ENCODE measurements at regions not wholly inside any gene's neighbourhood (a gene's known extent, or its start where the extent isn't known, plus 50 kb on each side); places are given as distances from the start of the nearest gene placed in this dataset.

DNA sequence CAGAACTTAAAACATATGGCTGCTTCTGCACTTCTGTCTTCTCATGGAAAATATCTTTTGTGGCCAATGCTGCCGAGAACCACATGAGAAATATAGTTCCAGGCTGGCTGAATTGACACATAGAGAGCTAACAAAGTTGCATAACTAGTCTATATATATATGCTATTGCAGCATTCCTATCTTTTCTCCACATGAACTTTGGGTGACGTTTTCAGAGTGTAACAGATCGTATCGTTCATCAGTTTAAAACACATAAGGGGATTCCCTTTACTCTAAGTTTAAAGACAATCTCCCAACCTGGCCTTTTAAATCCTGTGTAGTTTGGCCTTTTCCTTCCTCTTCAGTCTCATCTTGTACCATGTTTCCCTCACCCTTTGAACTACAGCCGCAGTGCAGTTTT lies 394.2 kb upstream of the CBLB start:
- H3K4me3 ChIP-seq (ENCODE audit: low read length), result no peak overlapping the region
- no peak overlapping the region for H3K27ac ChIP-seq (ENCODE audit: low read depth, low read length)
- no peaks in the 10 kb centered on the region for H3K4me1 Mint-ChIP-seq
- TF ChIP-seq, protein P1, sequence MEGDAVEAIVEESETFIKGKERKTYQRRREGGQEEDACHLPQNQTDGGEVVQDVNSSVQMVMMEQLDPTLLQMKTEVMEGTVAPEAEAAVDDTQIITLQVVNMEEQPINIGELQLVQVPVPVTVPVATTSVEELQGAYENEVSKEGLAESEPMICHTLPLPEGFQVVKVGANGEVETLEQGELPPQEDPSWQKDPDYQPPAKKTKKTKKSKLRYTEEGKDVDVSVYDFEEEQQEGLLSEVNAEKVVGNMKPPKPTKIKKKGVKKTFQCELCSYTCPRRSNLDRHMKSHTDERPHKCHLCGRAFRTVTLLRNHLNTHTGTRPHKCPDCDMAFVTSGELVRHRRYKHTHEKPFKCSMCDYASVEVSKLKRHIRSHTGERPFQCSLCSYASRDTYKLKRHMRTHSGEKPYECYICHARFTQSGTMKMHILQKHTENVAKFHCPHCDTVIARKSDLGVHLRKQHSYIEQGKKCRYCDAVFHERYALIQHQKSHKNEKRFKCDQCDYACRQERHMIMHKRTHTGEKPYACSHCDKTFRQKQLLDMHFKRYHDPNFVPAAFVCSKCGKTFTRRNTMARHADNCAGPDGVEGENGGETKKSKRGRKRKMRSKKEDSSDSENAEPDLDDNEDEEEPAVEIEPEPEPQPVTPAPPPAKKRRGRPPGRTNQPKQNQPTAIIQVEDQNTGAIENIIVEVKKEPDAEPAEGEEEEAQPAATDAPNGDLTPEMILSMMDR (conservative IDR thresholded peaks at IDR 0.05), result no peak
- WGBS, 2 experiments (ENCODE audit: insufficient coverage in 1 of 2, insufficient read length in 1 of 2), result 93 to 97% methylated on average over 4 to 5 of the region's 5 CpGs
- no peaks in the 10 kb centered on the region for H3K4me1 ChIP-seq (ENCODE audit: control insufficient read depth, insufficient read depth, low read length)
- H3K27me3 ChIP-seq (ENCODE audit: control insufficient read depth, insufficient read depth, low read length, poor library complexity, severe bottlenecking), result no peaks in the 10 kb centered on the region
- H3K9me3 Mint-ChIP-seq, result no peaks in the 10 kb centered on the region
- H3K27me3 Mint-ChIP-seq (ENCODE audit: insufficient read depth), result no peaks in the 10 kb centered on the region
- no peaks in the 10 kb centered on the region for H3K9me3 ChIP-seq (ENCODE audit: control insufficient read depth, low read length)
- no peaks in the 10 kb centered on the region for H3K36me3 ChIP-seq (ENCODE audit: control insufficient read depth, insufficient read depth, low read length)
- H3K9ac ChIP-seq (ENCODE audit: extremely low read depth, low read length, poor library complexity, severe bottlenecking), result no peak overlapping the region
- no peak overlapping the region for H3K27ac Mint-ChIP-seq
- no peak for DNase-seq
- H3K4me3 Mint-ChIP-seq, result no peak overlapping the region
- no peaks in the 10 kb centered on the region for H3K36me3 Mint-ChIP-seq (ENCODE audit: low read depth)

- H3K4me1 ChIP-seq (ENCODE audit: control insufficient read depth, insufficient read depth, low read length), result no peaks in the 10 kb centered on the region
- H3K27me3 ChIP-seq (ENCODE audit: control insufficient read depth, insufficient read depth, low read length, poor library complexity, severe bottlenecking), result no peaks in the 10 kb centered on the region
- no peak overlapping the region for H3K27ac Mint-ChIP-seq
- no peaks in the 10 kb centered on the region for H3K27me3 Mint-ChIP-seq (ENCODE audit: insufficient read depth)
- TF ChIP-seq, protein P1 (conservative IDR thresholded peaks at IDR 0.05), result no peak
- H3K9me3 Mint-ChIP-seq, result no peaks in the 10 kb centered on the region
- H3K4me3 Mint-ChIP-seq, result no peak overlapping the region
- no peaks in the 10 kb centered on the region for H3K36me3 Mint-ChIP-seq (ENCODE audit: low read depth)
- H3K27ac ChIP-seq (ENCODE audit: low read depth, low read length), result no peak overlapping the region
- H3K36me3 ChIP-seq (ENCODE audit: control insufficient read depth, insufficient read depth, low read length), result no peaks in the 10 kb centered on the region
- no peak overlapping the region for H3K4me3 ChIP-seq (ENCODE audit: low read length)
- DNase-seq, result no peak
- H3K9me3 ChIP-seq (ENCODE audit: control insufficient read depth, low read length), result no peaks in the 10 kb centered on the region
- no peaks in the 10 kb centered on the region for H3K4me1 Mint-ChIP-seq
- H3K9ac ChIP-seq (ENCODE audit: extremely low read depth, low read length, poor library complexity, severe bottlenecking), result no peak overlapping the region
Observed at GRCh38 chr3:106263546-106263945, 394.7 kb upstream of the CBLB start.

DNA sequence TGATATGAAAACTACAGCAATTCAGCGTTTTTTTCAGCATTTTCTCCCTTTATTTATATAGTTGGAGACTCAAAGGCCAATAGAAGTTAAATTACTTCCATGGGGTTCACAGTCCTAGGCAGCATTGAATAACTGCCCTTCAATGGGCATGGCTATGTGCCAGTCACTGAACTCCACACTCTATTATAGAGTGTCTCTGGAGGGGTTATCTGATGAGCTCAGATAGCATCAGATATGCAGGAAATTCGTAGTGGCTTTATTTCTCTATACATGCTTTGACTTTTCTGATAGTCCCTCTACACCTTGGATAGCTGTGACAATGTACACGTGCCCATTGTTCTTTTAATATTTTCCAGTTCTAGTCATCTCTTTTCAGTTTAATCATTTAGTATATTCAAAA lies 396.9 kb upstream of the CBLB start:
- Mint-ChIP-seq H3K4me3 (no peak overlapping the region), H3K27ac (no peak overlapping the region), H3K36me3 (ENCODE audit: low read depth) (no peaks in the 10 kb centered on the region), H3K9me3 (no peaks in the 10 kb centered on the region), H3K27me3 (ENCODE audit: insufficient read depth) (no peaks in the 10 kb centered on the region), H3K4me1 (no peaks in the 10 kb centered on the region)
- H3K9ac ChIP-seq (ENCODE audit: extremely low read depth, low read length, poor library complexity, severe bottlenecking), result no peak overlapping the region
- H3K27me3 ChIP-seq (ENCODE audit: control insufficient read depth, insufficient read depth, low read length, poor library complexity, severe bottlenecking), result no peaks in the 10 kb centered on the region
- TF ChIP-seq, protein P1 (conservative IDR thresholded peaks at IDR 0.05), result no peak
- 88% methylated on average over 2 of the region's 3 CpGs; no CpG with 5 or more reads in 1 of the 2 experiments for WGBS, 2 experiments (ENCODE audit: insufficient coverage in 1 of 2, insufficient read length in 1 of 2)
- no peaks in the 10 kb centered on the region for H3K36me3 ChIP-seq (ENCODE audit: control insufficient read depth, insufficient read depth, low read length)
- no peak overlapping the region for H3K27ac ChIP-seq (ENCODE audit: low read depth, low read length)
- no peak overlapping the region for H3K4me3 ChIP-seq (ENCODE audit: low read length)
- H3K9me3 ChIP-seq (ENCODE audit: control insufficient read depth, low read length), result no peaks in the 10 kb centered on the region
- DNase-seq, result no peak
- H3K4me1 ChIP-seq (ENCODE audit: control insufficient read depth, insufficient read depth, low read length), result no peaks in the 10 kb centered on the region

Data from endodermal cell (in vitro differentiated cells).